GM12873 (cell line): ENCODE measurements at regions not wholly inside any gene's neighbourhood (a gene's known extent, or its start where the extent isn't known, plus 50 kb on each side); places are given as distances from the start of the nearest gene placed in this dataset.

Experiments
- TF ChIP-seq, protein P1 (sequence below): IDR thresholded peaks from 2 replicates; pipeline ENCODE4 v1.5.1; 2012; ENCODE audit warnings: low read depth, mild to moderate bottlenecking, moderate library complexity, low read length, control low read depth; ENCODE audit not compliant: insufficient read depth; ENCODE audit errors: missing control alignments

DNA sequence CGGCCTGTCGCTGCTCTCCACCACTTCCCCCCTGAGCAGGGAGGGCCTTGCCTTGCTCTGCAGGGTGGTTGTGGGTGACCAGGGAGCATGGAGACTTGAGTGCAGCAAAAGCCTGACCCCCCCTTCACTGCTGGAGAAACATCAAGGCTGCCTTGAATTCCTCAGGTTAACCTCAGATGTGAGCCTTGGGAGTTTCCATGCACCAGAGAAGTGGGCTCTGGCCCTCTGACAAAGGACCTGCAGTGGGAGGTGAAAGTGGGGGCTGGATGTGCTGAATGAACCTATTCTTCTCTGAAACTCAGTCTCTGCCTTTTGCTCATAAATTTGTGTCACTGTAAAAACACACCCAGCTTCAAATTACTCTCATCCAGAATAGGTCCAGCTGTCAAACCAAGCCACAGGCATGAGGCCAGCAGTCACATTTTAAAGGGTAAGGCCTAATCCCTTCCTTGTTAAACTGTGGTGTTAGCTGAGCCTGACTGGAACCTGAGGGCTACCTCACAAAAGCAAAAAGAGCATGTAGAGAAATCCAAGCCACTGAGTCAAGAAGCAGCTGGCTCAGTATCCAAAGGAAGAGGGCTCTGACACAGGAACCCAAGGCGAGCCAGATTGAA is 356.8 kb downstream of the CCSER2 start:
- TF ChIP-seq, protein P1, sequence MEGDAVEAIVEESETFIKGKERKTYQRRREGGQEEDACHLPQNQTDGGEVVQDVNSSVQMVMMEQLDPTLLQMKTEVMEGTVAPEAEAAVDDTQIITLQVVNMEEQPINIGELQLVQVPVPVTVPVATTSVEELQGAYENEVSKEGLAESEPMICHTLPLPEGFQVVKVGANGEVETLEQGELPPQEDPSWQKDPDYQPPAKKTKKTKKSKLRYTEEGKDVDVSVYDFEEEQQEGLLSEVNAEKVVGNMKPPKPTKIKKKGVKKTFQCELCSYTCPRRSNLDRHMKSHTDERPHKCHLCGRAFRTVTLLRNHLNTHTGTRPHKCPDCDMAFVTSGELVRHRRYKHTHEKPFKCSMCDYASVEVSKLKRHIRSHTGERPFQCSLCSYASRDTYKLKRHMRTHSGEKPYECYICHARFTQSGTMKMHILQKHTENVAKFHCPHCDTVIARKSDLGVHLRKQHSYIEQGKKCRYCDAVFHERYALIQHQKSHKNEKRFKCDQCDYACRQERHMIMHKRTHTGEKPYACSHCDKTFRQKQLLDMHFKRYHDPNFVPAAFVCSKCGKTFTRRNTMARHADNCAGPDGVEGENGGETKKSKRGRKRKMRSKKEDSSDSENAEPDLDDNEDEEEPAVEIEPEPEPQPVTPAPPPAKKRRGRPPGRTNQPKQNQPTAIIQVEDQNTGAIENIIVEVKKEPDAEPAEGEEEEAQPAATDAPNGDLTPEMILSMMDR = no peak

DNA sequence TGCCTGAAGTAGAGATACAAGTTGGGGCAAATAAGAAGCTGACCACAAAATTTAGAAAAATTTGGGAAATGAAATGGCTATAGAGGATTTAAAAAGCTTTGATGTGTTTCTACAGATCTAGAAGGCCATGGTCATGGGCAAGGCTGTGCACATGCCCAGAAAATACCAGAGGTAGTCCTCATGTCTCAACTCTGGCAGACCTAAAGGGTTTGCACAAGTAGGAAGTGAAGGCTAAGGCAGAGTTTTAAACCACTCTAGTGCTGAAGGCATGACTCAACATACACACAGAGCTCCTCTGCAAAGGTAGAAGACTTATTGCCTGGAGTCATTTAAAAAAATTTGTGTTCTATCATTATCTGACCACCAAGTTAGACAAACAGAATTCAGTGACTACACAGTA is 364.6 kb downstream of the CCSER2 start:
- TF ChIP-seq, protein P1 = no peak

DNA sequence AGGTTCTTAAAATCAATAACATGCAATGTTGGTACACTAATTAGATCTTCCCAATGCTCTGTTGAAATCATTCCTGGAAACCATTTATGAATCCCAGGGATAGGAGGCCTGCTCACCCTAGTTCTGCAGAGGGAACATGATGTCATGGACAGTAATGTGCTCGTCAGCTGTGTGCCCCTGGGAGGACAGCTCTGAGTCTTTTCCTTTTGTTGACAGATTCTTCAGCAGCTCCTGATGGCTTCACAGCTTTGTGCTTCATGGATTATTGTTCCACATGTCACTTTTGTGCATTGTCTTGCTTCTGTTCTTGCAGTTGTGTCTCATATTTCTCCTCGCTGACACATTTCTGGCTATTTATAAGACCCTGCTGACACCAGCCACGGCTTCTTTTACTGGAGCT is 367.5 kb downstream of the CCSER2 start:
- TF ChIP-seq, protein P1 = no peak

DNA sequence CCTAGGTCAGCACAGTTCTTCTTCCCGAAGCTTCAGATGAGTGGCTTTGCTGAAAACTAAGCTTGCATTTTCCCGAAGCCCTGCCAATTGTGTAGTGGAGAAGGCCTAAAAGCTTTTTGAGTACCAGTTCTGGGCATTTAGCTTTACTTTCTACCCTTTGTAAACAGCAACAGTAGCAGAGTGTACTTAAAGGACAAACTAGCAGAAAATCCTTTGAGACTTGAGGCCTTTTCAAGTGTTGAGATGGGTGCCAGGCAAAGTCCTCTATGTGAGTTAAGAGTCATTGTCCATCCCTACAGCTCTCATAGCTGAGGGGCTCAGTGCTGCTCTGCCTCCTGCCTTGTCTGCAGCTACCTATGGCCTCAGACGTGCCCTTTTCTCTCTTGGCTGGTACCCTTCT is 368.2 kb downstream of the CCSER2 start:
- TF ChIP-seq, protein P1 = no peak

DNA sequence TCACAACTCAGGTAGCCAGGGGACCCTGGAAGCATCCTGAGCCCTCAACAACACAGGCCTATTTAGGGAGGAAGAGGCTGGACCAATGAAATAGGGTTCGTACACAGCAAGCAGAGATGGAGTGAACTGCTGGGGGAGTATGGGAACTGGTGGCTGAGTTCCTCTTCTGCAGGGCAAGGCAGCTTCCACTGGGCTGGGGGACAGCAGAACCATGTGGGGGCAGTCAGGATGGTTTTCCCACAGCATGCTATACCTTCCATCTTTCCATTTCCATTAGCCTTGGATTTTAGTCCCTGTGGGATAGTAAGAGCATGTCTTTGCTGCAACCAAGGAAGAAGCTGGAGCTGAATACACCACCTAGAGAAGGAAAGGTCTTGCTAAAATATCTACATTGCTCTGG is 370.6 kb downstream of the CCSER2 start:
- TF ChIP-seq, protein P1 = no peak

DNA sequence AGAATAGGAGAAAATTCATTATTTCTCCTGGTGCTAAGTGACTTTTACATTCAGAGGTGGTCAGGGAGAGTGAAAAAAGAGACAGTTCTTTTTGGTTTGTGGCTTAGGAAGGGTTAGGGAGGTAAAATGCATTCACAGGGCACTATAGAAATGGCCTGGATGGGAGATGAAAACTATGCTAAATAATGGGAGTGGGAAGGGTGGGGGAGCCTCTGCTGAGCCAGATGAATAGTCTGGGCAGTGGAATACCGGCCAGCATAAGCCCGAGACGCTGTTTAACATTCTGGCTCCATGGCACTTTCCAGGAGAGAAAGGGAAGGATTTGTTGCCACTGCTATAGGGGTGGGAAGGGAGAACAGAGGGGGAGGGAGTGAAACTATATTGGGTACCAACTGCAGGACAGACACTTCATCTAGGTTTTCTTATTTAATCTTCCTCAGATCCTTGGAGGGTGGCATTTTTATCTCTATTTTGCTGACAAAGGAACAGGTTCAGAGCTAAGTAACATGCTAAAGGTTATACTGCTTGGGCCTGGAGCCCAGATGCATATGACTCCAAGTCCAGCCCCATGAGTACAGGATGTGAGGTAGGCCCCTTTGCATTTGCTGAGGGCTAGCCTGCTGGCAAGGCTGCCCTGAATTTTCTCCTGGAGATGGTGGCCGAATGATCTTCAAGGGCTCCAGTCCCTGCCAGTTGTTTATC is 372.4 kb downstream of the CCSER2 start:
- TF ChIP-seq, protein P1 = no peak

DNA sequence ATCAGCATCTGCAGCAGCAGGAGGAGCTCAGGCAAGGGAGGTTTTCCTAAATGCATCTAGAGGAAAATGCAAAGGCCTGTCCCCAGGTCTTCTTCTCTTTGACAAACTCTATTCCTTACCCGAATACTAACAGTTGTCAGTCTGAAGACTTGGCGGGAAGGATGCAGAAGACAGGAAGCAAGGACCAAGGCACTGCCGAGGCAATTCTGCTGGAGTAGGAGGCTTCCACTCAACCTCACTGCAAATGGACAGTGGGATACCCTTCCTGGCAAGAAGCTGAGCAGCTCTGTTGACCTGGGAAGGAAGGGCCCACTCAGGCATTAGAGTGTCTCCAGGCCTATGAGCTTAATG is 373.0 kb downstream of the CCSER2 start:
- TF ChIP-seq, protein P1 = no peak
